ENCODE measurements at regions not wholly inside any gene's neighbourhood (a gene's known extent, or its start where the extent isn't known, plus 50 kb on each side); places are given as distances from the start of the nearest gene placed in this dataset.

DNA sequence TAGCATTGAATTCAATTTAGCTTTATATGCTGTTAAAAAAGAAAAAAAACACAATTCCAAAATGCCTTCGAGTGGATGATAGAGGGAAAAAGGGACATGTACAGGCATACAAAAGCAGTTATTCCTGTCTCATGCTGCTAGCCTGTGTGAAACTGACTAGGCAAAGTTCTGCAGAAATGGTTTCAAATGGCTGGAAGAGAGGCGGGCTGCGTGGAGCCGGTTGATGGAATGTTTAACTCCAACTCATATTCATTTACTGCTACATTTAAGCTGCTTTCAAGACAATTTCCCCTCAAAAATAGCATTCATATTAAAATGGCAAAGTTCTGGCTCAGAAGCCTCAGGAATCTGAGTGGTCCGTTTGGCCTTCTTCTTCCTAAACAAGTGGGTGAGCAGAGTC is 143.8 kb upstream of the PPARGC1A start:
- no peak for DNase-seq

DNA sequence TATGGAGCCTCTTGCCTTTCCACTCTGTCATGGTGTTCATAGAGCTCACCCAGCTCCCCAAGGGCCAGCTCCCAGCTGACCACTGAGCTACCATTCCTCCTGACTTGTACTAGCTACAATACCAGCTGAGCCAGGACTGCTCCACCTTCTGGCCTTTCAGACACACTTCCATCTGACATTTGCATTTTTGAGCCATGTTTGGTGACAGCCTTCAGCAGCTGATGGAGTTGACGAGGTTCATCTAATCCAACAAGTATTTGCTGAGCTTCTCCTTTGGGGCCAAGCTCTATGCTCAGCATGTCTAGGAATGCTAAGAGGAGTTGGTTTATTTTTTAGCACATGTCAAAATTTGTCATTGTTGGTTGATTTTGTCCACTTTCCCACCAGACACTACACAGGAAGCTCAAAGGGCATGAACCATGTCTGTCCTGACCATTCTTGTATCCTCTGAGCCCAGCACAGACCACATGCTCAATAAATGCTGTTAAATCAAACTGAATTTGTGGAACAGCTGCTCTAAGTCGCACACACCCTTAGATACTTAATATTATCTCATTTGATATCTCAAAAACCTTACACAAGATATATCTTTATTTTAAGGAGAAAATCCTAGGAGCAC is 142.6 kb upstream of the PPARGC1A start:
- DNase-seq: no peak

DNA sequence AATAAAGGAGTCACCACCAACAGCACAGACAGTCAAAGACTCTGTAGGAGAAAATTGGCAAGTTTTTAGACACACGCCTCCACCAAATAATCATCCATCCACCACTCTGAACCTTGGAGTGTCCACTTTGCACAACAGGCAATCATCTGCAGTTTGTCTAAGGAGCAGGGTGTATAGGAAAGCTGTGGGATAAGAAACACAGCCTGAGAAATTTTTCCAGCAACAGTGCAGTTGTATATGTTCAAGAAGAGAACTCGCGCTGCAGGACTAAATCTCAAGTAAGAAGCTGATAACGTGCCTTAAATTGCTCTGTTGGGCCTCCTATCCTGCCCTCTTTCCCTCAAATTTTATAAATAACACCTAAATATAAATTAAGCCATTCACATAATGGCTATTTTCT is 136.7 kb upstream of the PPARGC1A start:
- DNase-seq: no peak

DNA sequence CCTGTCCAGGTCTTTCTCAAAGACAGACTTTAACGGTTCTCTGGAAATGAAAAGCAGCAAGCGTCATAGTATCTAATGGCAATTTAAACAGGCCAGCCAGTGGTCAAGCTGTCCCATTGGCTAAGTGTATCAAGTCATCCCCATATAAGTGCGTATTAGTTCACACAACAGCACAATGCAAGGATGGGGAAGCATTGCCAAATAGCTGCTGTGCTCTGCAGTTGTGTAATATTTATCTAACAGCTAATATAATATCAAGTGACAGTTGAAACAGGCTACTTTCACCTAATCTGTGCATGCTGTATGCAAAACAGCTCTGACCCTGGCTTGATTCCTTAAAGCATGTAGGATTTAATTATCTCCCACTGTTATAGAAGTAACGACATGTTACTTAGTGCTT is 134.8 kb upstream of the PPARGC1A start:
- no peak for DNase-seq

DNA sequence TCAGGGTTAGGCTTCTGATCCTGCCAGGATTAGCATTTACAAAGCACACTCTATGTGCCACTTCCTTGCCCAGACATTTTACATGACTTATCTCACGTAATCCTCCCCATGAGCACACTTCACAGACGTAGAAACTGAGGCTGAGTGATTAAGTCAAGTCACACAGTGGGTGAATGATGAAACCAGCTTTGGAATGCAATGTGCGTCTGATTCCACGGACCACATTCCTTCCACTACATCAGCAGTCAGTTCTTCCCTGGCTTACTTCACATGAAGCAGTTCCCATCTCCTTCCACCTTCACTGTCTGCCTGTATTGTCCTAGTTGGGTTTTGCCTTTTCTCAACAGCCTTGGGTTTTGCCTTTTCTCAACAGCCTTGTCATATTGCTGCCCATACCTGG is 134.3 kb upstream of the PPARGC1A start:
- DNase-seq: no peak

DNA sequence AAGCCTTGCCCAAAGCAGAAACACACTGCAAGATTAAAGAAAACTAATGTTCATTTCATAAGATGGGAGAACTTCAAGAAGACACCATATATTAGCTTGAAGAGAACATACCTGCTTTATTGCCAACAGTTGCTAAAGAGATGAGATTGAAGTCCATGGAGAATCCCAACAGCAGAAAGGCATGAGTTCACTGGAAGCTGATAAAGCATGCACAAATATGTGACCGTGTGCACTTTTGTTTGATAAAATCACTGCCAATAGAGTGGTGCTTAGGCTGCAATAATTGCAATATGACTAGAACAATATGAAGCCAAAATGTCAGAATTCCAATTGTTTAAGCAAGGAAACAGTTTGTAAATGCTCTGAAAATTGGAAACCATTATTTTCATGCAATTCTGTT is 125.9 kb upstream of the PPARGC1A start:
- DNase-seq: no peak

DNA sequence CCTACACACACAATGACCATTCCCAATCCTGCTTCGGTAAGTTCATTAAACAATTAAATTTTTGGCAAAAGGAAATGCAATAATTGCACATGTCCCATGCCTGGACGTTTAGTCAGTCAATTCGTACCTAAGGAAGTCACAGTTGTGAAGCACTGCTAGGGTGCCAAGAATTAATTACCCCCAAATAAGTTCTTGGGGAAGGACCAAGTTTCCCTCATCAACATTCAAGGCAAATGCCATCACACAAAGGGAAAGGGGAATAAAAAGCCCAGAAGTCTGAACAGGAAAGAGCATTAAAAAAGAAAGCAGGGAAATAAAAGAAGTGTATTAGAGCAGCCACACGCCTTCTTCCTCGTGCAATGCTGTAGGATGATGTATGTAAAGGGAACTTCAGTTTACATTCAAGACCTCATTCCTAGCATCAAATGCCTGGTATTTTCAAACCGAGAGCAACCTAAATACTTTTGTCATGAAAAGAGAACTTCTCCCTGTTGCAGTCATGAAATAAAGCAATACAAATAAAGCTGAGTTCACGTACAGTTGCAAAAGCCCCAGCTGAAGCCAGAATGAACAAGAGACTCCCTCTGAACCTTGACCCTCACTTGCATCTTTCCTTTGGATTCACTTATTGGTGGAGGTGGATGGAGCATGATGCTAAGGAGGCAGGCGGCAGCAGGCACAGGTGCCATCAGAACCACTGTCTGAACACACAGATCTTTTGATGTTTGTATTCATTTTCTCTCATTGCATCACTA is 124.0 kb upstream of the PPARGC1A start:
- no peak for DNase-seq

DNA sequence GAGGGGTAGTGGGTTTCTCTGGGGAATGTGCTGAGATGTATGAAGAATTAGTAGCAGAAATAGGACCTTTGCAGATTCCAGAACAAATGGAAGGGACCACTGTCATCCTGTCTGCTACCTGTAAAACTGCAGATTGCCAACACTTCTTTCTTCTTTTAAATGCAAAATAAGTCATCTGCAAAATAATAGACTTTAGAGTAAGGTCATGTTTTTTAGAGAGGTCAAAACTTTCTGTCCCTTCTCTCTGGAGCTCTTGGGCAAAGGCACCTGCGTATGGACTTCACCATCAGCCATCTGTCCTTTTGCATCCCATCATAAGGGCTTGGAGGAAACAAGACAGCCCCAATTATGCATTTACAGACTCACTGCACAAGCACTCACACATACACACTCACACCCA is 121.1 kb upstream of the PPARGC1A start:
- no peak for DNase-seq

DNA sequence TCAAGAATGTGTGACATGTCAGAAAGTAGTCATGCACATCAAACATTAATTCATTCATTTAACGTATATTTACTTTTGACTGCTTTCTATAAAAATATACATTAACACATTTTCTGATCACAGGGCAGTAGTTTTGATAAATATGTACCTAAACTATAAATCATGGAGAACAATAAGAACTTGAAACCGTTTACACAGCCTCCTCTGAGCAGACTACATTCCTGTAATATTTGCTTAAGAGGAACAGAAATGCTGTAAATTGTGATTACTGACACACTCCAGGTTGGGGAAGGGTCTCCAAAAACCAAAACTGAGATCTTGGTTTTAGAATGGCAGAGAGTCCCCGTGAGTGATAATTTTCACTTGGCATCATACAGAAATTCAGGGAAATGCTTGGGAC is 120.7 kb upstream of the PPARGC1A start:
- no peak for DNase-seq

DNA sequence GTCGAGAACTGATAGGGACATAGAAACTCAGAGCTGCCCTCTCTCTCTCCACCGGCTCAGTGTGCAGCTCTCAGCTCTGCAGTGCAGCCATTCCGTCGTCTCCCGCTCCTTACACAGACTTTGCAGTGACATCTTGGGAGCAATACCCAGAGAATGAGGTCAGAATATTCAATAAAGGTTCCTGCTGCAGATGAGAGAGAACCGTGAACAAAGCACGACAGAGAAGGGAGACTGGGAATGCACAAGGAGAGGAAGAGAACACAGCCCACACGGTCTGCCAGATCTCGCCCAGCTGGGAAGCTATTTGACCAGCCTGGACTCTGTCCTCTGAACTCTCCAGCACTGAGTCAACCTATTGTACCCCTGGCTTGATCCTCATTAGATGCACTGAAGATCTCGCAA is 118.0 kb upstream of the PPARGC1A start:
- no peak for DNase-seq

DNA sequence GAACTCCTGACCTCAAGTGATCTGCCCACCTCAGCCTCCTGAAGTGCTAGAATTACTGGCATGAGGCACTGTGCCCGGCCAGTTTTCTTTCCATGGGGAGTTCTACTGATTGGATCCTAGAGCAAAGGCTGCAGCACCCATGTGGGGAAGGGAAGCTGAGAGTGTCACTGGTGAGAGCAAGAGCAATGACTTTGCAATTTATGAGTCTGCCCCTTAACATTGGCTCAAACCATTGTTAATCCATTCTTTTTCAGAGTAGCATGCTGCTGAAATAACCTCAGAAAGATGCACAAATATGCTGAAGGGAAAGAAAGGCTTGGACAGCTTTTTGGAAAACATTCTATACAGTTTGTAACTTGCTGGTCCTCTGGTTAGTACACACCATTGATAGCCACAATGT is 116.4 kb upstream of the PPARGC1A start:
- DNase-seq: no peak

DNA sequence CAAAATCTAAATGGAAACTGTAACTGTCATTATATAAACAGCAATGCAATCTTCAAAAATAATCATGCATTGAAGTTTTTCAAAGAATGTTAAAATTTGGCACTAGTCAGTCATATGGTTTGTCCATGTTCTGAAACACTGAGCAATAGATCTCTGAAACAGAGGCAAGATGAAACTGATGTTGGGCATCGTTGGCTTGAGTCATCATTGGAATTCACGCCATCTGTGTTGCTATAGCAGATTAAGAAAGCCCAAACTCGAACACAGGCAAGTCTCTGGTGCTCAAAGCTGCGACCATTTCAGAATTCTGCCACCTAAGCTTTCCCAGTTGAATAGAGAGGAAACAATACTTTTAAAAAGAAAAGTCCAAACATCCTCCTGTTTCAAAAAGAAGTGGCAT is 114.1 kb upstream of the PPARGC1A start:
- DNase-seq: no peak

DNA sequence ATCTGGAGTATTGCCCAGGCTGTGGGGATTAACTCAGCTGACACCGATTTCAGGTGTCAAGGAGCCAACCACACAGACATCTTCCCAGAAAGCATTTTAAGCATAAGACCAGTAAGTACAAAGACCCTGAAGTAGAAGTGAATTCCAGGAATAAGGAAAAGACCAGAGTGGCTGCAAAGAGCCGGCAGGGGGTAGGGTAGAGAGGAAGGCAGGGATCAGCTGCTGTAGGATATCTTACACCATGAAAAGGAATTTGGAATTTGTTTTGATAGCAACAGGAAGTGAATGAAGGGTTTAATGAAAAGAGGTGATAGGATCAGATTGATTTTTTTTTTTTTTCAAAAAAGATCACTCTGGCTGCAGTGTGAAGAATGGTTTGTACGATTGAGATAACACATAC is 113.6 kb upstream of the PPARGC1A start:
- no peak for DNase-seq

DNA sequence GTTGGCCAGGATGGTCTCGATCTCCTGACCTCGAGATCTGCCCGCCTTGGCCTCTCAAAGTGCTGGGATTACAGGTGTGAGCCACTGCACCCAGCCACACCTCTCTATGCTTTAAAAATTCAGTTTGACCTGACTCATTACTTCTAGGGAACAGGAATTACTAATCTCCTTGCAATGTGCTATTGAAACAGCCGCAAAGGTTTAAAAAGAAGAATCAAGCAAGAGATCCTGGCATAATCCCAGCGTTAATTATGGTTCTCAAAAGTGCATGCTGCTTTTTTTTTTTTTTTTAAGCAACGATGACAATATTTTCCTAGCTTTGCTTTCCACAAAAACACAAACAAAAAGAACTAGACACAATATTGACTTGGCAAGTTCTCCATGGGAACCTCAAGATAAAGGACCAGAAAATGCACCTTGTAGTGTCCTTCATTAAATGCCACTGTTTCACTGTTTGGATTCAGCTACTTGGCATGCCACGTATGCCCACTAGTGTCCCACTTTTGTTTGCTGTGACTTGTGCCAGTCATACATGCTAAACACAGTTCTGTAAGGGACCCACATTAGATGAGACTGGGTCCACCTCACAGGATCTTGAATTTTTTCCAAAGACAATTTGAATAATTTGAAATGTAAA is 112.6 kb upstream of the PPARGC1A start:
- no peak for DNase-seq

DNA sequence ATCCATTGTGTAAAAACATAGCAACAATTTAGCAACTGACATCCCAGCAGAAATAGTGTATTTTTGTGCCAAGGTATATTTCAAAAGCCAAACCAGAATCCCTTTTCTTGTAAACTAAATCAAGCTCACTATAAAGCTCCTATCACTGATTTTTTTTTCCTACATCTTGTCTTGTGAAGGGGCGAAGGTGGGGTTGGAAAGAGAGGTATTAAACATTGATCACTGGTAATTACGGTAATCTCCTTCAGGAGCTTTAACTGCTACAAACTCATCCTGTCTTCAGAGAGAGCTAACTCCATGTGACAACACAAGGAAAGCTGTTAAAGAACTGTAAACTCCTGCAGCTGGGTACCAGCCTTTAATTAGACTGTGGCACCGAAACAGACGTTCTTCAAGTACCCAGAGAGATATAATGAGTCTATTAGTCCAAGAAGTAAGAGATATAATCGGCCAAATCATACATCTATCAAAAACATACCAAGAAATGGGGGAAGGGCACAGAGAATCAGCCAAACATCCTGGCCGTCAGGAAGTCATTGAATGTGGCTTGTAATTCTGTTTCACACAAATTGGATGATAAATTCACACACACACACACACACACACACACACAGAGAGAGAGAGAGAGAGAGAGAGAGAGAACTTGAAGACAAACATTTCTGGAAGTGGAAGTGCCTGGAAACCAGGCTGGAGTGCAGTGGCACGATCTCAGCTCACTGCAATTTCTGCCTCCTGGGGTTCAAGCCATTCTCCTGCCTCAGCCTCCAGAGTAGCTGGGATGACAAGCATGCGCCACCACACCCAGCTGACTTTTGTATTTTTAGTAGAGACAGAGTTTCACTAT is 111.9 kb upstream of the PPARGC1A start:
- DNase-seq: no peak

DNA sequence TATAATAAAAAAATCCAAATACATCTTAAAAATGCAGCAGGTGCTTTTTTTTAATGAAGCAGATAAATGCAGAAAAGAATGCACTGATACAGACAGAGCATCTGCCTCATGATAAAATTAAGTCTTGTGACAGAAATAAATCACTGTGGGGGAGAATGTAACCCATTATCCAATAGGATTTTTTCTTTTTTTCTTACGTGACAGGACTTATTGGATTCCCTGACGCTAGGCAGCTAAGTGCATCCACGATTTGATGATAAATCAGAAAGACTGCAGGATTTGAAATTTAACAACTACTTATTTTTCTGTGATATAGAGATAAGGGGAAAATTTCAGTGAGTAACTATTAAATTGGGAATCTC is 110.6 kb upstream of the PPARGC1A start:
- DNase-seq: no peak

DNA sequence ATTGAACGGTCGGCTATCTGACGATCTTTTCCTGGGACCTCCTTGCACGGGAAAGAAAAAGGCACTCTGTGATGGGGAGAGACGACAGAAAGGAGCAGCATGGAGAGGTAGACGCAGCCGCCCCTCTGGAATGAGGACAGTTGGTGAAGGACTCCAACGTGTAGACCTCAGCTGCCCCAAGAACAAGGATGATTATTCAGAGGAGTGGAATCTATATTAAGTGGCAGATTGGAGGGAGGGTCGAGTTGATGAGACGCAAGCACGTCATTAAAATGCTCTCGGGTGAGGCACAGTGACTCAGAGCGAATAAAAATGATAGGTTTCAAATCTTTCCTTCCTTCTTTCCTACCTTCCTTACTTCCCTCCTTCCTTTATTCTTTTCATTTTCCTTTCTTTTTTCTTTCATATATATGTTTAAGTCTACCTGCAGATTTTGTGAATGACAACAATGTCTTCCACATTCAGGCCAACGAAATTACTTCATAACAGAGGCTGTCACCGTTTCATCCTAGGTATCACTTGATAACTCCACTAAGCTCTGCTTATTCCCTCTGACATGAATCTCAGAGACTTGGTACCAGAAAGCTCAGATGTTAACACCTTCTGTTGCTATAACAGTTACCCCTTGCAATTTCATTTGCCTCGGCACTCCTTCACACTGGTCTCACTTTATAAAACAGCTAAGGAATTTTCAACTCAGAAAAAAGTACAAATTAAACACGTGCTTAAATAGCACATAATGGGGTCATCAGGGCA is 110.0 kb upstream of the PPARGC1A start:
- DNase-seq: no peak

DNA sequence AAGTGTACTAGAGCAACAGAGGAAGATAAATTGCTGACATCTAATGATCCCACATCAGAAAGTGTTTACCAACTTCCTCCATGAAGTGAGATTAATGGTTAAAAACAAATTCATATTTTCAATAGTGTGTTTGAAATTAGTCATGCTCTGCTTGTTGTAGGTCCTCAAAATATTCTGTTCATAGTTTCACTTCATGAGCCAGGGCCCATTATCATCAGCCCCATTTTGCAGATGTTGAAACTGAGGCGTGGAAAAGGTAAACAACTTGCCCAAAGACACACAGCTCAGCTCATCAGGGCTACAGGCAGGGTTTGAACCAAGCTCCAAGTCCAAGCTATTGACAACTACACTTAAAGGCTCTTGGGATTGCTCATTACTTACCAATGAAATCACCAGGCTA is 103.5 kb upstream of the PPARGC1A start:
- DNase-seq: no peak

DNA sequence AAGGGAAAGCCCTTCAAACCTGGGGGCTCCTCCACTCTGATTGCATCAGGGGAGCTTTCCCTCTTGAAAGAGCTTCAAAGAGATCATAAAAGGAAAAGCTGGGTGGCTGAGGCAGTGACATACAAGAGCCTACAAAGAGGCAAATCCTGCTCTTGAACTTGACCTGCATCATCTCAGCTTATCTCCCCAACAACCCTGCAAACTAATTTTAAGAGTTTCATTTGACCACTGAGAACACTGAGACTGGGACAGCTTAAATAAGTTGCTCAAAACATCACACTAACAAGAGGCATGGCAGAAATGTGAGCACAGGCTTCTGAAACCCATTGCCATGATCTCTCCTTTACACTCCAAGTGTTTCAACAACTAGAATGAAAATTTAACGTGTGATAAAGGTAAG is 101.6 kb upstream of the PPARGC1A start:
- DNase-seq: no peak

DNA sequence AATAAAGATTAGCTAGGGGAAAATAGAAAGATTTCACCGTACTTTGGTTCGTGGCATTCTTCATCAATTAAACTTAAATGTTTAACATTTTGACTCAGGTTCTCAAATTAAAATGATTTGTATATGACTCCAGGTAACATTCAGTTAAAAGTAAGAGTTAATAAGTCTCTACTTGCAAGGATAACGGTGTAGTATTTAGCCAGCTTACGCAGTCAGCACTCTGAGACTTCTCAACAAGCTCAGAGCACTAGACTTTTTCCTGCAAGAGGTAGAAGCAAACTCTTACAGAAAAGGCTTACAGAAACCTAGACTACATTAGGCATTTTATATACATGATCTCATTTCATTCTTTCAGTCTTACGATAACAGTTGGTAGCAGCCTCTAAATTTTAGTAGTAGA is 96.4 kb upstream of the PPARGC1A start:
- no peak for DNase-seq

DNA sequence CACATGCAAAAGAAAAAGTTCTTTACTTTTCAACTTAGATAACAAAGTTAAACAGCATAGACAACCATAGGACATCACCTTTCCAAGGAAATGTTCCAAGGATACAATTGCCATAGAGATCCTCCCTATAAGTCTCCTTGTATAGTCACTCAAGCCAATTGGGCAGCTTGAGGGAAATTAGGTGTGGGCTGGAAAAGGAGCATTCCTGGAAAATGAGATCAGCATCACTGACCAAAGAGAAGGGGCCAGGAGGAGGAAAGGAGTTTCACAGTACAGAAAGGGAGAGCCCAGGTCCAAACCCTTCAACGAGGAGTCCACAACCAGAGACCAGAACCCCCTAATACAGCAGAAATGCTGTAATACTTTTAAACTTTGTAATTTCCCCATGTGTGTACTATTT is 91.5 kb upstream of the PPARGC1A start:
- no peak for DNase-seq

DNA sequence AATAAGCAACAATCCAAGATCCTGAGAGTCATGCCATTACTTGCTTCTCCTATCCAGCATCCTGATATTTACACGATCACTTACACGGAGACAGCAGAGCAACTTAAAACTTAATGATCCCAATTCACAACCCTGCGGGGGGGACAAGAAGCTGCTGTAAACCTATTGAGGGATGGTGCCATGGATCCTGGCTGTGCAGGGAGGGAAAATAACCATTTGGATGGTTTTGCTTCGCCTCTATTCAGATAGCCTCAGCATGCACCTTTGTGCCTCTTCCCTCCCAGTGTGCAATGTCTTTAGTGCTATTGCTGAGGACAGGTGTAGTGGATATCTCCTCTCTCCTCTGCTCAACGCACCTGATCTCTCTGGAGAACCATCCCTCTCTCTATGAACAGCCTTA is 89.7 kb upstream of the PPARGC1A start:
- DNase-seq: no peak

DNA sequence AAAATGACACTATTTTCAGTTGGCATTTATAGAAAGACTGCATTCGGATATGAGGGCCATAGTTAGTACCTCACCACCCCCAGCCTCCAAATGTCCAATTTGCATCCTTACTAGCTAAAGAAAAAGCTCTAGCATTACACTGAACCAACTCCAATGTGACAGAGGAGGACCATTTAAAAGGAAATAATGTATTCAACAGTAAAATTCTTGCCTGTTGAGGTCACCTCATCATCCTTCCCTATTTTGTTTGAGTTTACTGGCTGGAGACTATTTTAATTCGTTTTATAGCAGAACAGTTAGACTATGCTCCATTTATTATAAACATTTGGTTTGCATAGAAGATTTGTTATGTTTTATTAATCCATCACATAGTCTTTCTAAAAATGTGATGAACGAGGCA is 88.2 kb upstream of the PPARGC1A start:
- DNase-seq: no peak
